Skeletal muscle tissue (tissue), 3 donors: ENCODE measurements at regions not wholly inside any gene's neighbourhood (a gene's known extent, or its start where the extent isn't known, plus 50 kb on each side); places are given as distances from the start of the nearest gene placed in this dataset.
"Not testable (repeated sequence)": the region's sequence is repeated elsewhere in the genome, so short reads cannot be mapped to it uniquely, and the experiment has no call there.

Experiments
- H3K27ac ChIP-seq: one replicate; pipeline ENCODE4 v1.7.0; 2013; ENCODE audit warnings: mild to moderate bottlenecking, low read depth, low read length, inconsistent platforms
- H3K27me3 ChIP-seq, 3 donors: one replicate each; pipeline ENCODE4 v1.7.0; 2013; ENCODE audit warnings: low read length in 3 of 3; ENCODE audit not compliant: control insufficient read depth in 3 of 3, insufficient read depth in 3 of 3
- H3K36me3 ChIP-seq, 3 donors: one replicate each; pipeline ENCODE4 v1.7.0; 2013; ENCODE audit warnings: low read length in 3 of 3; ENCODE audit not compliant: control insufficient read depth in 3 of 3, insufficient read depth in 3 of 3
- H3K4me1 ChIP-seq, 3 donors: one replicate each; pipeline ENCODE4 v1.7.0; 2013; ENCODE audit warnings: low read length in 3 of 3, mild to moderate bottlenecking in 3 of 3; ENCODE audit not compliant: control insufficient read depth in 3 of 3, insufficient read depth in 3 of 3
- H3K4me3 ChIP-seq, 3 donors: one replicate each; pipeline ENCODE4 v1.7.0; 2013; ENCODE audit warnings: low read length in 3 of 3
- H3K9ac ChIP-seq, 3 donors: one replicate each; pipeline ENCODE4 v1.7.0; 2013; ENCODE audit warnings: low read length in 3 of 3, mild to moderate bottlenecking in 3 of 3, moderate library complexity in 2 of 3, low read depth in 1 of 3
- H3K9me3 ChIP-seq, 3 donors: one replicate each; pipeline ENCODE4 v1.7.0; 2013; ENCODE audit warnings: low read length in 3 of 3; ENCODE audit not compliant: control insufficient read depth in 3 of 3
- donor health status: Osteomylitis.

DNA sequence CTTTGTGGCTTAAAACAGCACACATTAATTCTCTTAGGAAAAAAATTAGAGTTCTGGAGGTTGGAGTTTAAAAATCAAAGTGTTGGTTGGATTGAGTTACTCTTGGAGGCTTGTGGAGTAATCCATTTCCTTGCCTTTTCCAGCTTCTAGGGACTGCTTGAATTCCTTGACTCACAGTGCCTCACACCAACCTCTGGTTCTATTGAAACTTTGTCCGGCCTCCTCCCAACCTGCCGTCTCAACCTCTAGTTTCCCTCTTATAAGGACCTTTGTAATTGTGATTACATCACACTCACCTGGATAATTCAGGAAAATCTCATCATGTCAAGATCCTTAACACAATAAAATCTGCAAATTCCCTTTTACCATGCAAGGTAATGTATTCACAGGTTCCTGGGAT, 764.2 kb upstream of the CDH18 start:
- H3K27ac ChIP-seq, H3K4me3 ChIP-seq, H3K9ac ChIP-seq, H3K9me3 ChIP-seq, H3K36me3 ChIP-seq, H3K27me3 ChIP-seq, H3K4me1 ChIP-seq: not testable (repeated sequence)

DNA sequence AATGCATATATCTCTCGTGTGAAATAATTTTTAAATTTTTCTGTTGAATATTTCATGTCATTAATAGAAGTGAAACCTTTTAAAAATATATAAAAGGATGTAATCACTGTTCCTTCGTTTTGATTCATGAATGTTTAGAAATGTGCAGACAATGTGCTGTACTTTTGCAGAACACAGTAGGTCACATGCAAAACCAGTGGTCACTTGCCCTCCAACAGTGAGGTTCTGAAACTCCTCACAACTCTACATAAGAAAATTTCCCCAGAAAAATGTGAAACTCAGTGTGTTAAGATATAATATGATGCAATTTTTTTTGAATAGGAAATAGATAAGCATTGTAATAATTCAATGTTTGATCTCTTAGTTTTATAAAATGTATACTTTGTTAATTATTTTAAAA, 747.7 kb upstream of the CDH18 start:
- H3K36me3 ChIP-seq, H3K4me3 ChIP-seq, H3K9me3 ChIP-seq, H3K9ac ChIP-seq, H3K4me1 ChIP-seq, H3K27ac ChIP-seq, H3K27me3 ChIP-seq: not testable (repeated sequence)

DNA sequence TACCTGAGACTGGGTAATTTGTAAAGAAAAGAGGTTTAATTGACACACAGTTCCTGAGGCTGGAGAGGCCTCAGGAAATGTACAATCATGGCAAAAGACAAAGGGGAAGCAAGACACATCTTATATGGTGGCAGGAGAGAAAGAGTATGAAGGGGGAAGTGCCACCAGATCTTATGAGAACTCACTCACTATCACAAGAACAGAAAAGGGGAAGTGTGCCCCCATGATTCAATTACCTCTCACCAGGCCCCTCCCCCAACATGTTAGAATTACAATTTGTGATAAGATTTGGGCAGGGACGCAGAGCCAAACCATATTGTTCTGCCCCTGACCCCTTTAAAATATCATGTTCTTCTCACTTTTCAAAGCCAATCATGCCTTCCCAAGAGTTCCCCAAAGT, 744.2 kb upstream of the CDH18 start:
- not testable (repeated sequence) for H3K4me1 ChIP-seq, H3K27me3 ChIP-seq, H3K27ac ChIP-seq, H3K9me3 ChIP-seq, H3K4me3 ChIP-seq, H3K9ac ChIP-seq, H3K36me3 ChIP-seq

DNA sequence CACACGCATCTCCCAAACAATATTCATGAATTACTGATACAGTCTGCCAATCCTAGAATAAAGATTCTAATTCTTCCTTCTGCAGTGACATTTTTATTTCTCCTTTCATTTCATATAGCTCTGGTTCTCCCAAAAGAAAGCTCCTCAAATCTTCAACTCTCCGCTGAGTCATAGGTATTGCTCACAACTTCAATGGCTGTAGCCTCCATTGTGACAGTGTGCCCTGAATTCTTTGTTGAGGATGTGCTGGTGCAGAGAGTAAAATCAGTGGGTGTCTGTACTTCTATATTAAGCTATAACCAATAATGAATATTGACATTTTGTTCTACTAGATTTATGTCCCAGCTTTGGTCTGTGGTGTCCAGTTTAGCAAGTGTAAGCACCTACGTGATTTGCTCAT, 733.3 kb upstream of the CDH18 start:
- H3K27ac ChIP-seq, H3K9me3 ChIP-seq, H3K27me3 ChIP-seq: not testable (repeated sequence)

DNA sequence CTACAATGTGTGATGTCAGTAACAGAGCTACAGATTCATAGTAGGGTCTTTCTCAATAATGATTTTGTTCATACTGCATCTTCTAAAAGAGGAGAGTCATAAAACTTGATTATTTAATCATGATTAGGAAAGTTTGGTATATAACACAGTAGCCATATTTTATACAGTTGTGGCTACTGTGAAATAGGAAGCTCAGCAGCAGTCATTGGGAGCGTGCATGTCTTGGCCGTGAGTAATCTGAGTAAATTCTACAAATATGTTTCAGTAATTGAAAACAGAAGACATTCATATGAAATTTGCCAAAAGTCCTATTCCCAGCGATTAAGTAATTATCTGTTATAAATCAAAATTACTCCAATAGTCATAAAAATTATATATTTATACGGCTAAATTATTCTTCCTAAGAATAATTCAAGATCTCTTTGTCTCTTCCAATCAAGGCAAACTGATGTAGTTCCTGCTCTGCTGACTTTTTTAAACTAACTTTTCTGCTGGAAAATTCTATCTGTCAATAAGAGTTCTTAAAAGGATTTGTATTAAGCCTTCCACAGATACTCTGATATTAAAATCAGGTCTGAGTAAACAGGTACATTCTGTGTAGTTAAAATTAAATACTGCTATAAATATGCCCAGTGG, 723.6 kb upstream of the CDH18 start:
- H3K27ac ChIP-seq, H3K36me3 ChIP-seq, H3K27me3 ChIP-seq, H3K4me1 ChIP-seq, H3K9me3 ChIP-seq, H3K4me3 ChIP-seq, H3K9ac ChIP-seq: not testable (repeated sequence)

More for the DNA sequence above, 733.3 kb upstream of the CDH18 start:
- H3K9ac ChIP-seq, H3K4me3 ChIP-seq, H3K36me3 ChIP-seq, H3K4me1 ChIP-seq: not testable (repeated sequence)

DNA sequence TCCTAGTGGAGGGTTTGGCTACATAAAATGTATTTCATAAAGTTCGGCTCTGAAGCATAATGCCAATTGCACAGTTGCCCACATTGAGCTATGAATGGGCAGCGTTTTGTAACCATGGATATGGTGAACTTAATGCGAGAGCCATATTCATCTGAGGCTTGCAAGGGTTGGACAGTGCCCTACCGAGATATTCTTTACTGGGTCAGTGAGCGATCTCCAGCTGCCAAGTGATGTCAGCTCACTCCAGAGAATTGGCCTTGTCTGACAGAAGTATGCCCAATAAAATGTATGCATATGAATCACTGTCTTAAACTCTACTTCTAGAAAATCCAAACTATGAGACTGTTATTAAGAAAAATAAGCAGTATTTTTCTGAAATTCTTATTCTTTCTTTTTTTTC, 719.6 kb upstream of the CDH18 start:
- H3K9ac ChIP-seq, H3K27me3 ChIP-seq, H3K9me3 ChIP-seq, H3K4me1 ChIP-seq, H3K4me3 ChIP-seq, H3K27ac ChIP-seq, H3K36me3 ChIP-seq: not testable (repeated sequence)

DNA sequence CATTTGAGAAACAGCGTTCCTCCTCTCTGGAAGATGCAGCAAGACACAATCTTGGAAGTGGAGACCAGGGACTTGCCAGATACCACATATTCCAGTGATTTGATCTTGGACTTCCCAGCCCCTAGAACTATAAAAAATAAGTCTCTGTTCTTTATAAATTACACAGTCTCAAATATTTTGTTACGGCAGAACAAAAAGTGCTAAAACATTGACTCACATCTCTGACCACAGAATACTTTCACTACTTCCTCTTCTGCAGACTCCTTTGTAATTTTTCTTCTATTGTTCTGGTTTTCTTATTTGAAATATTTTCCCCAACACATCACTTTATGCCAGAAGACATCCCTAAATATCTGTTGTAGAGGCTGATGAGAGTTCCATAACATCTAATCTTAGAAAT, 706.1 kb upstream of the CDH18 start:
- no peak overlapping the region for H3K4me3 ChIP-seq

DNA sequence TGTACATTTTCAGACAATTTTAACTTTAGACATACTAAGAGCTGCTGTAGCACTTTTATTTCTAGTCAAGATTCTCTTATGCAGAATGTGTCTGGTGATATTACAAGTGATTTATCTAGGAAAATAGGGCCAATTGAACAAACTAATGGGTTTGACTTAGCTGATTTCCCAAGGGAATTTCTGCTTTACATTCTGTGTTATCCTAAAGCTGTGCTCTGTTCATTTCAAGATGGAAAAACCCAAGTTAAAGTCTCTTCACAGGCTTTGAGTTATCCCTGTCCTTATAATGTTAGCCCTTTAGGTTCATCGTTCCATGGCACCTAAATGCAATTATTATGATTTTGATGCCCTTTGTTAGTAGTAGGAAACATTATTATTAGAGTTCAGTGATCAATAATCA, 704.9 kb upstream of the CDH18 start:
- Histone ChIP-seq H3K4me3 (no peak overlapping the region), H3K9ac (no peak overlapping the region), H3K4me1 (no peaks in the 10 kb centered on the region), H3K36me3 (no peaks in the 10 kb centered on the region), H3K9me3 (no peaks in the 10 kb centered on the region), H3K27me3 (no peaks in the 10 kb centered on the region), H3K27ac (no peak overlapping the region)

More for the DNA sequence above, 706.1 kb upstream of the CDH18 start:
- Histone ChIP-seq H3K27me3 (no peaks in the 10 kb centered on the region), H3K9ac (no peak overlapping the region), H3K9me3 (no peaks in the 10 kb centered on the region), H3K27ac (no peak overlapping the region), H3K36me3 (no peaks in the 10 kb centered on the region), H3K4me1 (no peaks in the 10 kb centered on the region)

DNA sequence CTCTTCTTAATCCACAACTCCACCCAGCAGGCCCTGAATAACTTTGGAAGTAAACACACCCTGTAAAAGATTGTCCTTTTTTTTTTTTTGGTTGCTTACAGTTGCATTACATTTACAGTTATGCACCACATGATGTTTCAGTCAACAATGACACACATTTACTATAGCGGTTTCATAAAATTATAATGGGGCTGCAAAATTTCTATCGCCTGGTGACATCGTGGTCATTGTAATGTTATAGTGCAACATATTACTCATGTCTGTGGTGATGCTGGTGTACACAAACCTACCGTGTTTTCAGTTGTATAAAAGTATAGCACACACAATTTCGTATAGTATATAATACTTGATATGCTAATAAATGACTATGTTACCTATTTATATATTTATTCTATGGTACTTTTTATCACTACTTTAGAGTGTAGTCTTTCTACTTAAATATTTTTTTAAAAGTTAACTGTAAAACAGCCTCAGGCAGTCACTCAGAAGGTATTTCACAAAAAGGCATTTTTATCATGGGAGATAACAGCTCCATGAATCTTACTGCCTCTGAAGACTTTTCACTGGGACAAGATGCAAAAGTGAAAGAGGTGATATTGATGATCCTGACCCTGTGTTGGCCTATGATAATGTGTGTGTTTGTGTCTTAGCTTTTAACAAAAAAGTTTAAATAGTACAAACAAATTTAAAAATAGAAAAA, 695.4 kb upstream of the CDH18 start:
- Histone ChIP-seq H3K4me1 (no peaks in the 10 kb centered on the region), H3K27ac (no peak overlapping the region), H3K9me3 (no peaks in the 10 kb centered on the region), H3K27me3 (no peaks in the 10 kb centered on the region), H3K4me3 (no peak overlapping the region), H3K9ac (no peak overlapping the region), H3K36me3 (no peaks in the 10 kb centered on the region)

DNA sequence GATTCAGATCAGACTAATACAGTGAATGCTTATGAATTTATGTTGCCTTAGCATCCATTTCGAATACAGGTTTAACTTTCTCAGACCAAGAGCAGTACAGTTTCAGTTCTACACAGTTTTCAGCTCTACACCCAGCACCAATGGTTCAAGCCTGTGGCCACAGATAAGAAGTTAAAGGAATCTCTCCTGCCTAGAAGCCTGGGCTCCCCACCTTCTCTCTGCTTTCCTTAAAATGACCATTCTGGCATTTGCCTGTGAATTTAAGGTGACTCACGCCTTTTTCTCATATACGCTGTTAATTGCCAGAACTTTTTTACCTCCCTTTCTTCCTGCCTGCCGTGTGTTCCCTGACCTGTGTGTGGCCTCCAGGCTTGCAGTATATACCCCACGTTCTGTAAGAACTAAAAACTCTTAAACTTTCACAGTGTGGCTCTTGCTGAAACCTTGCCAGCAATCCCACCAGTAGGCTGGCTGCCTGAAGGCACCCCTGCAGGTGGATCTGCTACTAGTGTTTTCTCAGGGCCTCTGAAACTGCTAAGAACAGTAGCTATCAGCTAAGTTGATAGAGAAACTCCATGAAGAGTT, 692.8 kb upstream of the CDH18 start:
- Histone ChIP-seq H3K9ac (no peak overlapping the region), H3K36me3 (no peaks in the 10 kb centered on the region), H3K27me3 (no peaks in the 10 kb centered on the region), H3K4me3 (no peak overlapping the region), H3K4me1 (no peaks in the 10 kb centered on the region), H3K27ac (no peak overlapping the region), H3K9me3 (no peaks in the 10 kb centered on the region)
